HT-29 (cell line): ENCODE measurements at regions not wholly inside any gene's neighbourhood (a gene's known extent, or its start where the extent isn't known, plus 50 kb on each side); places are given as distances from the start of the nearest gene placed in this dataset.
A peak's percentile ranks its signal among the peaks of the same experiment; 100 is the strongest.
"Not testable (repeated sequence)": the region's sequence is repeated elsewhere in the genome, so short reads cannot be mapped to it uniquely, and the experiment has no call there.

Source experiments
- DNase-seq: peaks from one replicate; pipeline ENCODE4 v3.0.0-alpha.2; 2015; ENCODE audit warnings: low spot score

GRCh38 chr10:30197186-30197585 lies 137.8 kb upstream of the JCAD start:
- DNase-seq = no peak

GRCh38 chr10:30196559-30196958 lies 137.2 kb upstream of the JCAD start:
- DNase-seq = not testable (repeated sequence)

- no peak for DNase-seq
Measured at GRCh38 chr10:30192846-30193608, 133.6 kb upstream of the JCAD start.

GRCh38 chr10:30190577-30191552 lies 131.5 kb upstream of the JCAD start:
- no peak for DNase-seq

DNA sequence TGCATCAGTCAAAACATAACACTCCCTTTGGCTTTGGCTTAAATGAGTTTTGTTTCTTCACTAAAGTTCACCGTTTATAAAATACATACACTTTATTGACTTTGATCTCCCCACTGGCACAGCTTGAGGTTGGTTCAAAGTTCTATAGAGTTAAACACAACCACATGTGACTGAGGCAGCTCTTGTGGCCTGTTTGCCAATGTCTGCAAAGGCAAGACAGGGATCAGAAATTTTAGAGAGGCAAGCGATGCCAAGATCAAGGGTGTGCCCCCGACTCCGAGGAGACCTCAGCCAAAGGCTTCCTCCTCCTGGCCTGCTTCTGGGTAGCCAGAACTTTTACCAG lies 129.8 kb upstream of the JCAD start:
- no peak for DNase-seq

- no peak for DNase-seq
Measured at GRCh38 chr10:30188556-30189237, 129.3 kb upstream of the JCAD start.

- DNase-seq = no peak
Measured at GRCh38 chr10:30188101-30188500, 128.7 kb upstream of the JCAD start.

GRCh38 chr10:30187010-30187409 lies 127.6 kb upstream of the JCAD start:
- DNase-seq = no peak

DNA sequence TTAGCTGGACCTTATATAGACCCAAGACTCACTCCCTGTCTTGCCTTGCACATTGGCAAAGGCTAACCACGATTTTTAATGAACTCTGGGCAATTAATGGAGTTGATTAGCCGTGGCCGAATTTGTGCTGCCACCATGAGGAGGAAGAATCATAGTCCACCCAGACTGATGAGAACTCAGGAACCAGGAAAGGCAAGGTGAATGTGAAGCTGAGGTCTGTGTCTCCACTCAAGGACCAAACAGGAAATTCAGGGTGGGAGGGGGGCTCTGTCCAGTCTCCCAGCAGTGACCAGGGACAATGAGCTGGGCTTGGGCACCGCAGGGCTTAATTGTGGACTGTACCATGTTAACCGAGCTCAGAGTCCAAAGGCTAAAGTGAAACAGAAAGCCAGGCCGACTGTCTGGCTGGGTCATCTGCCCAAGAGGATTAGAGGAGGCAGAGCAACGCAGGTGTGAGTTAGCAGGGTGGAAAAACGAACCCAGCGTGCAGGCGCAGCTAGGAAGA lies 127.0 kb upstream of the JCAD start:
- peak; percentile 69 for DNase-seq

- peak; percentile 40 for DNase-seq
Measured at GRCh38 chr10:30185916-30186315, 126.5 kb upstream of the JCAD start.

GRCh38 chr10:30185341-30185740 lies 126.0 kb upstream of the JCAD start:
- no peak for DNase-seq

- no peak for DNase-seq
Measured at GRCh38 chr10:30184397-30185033, 125.1 kb upstream of the JCAD start.

DNA sequence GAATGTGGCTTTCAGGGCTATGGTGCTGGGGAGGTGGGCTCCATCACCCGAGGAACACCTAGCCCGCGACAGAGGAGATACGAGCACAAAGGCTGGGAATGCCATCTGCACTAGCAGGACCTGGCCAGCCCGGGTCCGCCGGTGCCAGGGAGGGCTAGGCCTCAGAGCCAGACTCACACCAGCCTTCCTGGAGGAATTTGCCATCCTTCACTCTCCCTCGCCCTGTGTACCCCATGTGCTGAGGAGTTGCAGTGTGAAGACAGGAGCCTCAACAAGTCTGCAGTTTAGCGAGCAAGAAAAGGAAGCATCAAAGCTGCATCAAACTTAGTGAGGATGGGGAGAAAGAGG lies 123.6 kb upstream of the JCAD start:
- DNase-seq = no peak

DNA sequence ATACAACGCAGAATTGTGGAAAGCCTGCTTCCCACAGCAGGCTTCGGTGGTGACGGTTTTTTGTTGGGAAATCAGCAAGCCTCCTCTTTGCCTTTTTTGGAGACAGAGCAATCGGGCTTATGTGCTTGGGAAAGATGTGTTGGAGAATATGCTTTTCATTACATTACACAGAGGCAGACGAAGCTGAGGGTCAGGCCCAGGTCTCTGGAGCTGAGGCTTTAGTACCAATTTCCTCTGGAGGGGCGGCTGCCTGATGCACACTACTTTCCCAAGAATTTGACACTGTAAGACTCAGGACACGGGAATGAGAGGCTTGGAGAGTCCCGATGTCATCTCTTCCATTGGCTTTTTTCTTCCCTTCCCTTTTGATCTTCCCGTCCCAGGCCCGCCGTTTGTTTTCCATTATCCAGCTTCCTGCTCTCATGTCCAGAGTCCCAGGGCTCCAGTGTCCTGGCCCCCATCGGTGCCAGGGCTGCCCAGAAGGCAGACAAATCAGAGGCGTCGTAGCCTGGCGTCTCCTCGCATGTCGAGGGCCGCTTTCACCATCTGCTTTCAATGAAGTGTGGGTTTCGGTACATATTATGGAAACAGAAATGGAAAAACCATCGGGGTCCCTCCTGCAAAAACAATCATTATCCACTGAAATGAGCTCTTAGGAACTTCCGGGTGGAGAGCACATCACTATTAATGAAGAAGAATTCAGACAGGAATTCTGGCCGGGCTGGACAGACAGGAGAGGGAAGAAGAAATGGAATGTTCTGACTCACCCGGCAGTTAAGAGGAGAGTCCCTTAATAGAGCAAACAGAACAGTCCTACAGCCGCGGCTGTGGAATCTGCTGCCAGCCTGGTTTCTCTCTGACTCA lies 123.0 kb upstream of the JCAD start:
- DNase-seq = peak; percentile 73

- no peak for DNase-seq
Measured at GRCh38 chr10:30178356-30178964, 119.1 kb upstream of the JCAD start.

GRCh38 chr10:30176776-30177533 lies 117.6 kb upstream of the JCAD start:
- no peak for DNase-seq

DNA sequence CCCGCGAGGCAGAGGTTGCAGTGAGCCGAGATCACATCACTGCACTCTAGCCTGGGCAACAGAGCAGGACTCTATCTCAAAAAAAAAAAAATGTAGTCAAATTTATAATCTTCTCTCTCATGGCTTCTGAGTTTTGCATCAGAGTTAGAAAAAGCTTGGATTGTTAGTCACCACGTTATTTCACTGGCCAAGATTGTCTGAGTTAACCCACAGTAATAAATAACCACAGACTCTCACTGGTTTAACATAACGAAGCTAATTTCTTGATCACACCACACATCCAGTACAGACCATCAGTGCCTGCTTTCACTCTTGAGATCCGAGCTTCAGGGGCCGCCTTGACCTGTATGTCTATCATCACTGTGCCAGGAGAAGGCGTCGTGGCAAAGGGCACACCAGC lies 116.8 kb upstream of the JCAD start:
- DNase-seq = no peak

- DNase-seq = no peak
Measured at GRCh38 chr10:30172673-30173072, 113.3 kb upstream of the JCAD start.

GRCh38 chr10:30172091-30172490 lies 112.7 kb upstream of the JCAD start:
- DNase-seq = no peak
